ENCODE measurements at regions not wholly inside any gene's neighbourhood (a gene's known extent, or its start where the extent isn't known, plus 50 kb on each side); places are given as distances from the start of the nearest gene placed in this dataset.

- H3K4me2 ChIP-seq (ENCODE audit: low read depth, low read length) = no peak overlapping the region
- H3K23ac ChIP-seq (ENCODE audit: low read depth, low read length) = no peak overlapping the region
- CTCF ChIA-PET = no interaction called here
- H3K18ac ChIP-seq (ENCODE audit: low read depth, low read length) = no peak overlapping the region
- H3K9me3 ChIP-seq (ENCODE audit: control insufficient read depth, insufficient read depth, low read length) = no peaks in the 10 kb centered on the region
- H2BK120ac ChIP-seq (ENCODE audit: low read depth, low read length) = no peak overlapping the region
- H2AFZ ChIP-seq (replicated peaks; ENCODE audit: low read length, poor library complexity) = no peak overlapping the region
- H2BK20ac ChIP-seq (ENCODE audit: low read depth, low read length) = no peak overlapping the region
- H2AK9ac ChIP-seq (replicated peaks; ENCODE audit: low read depth, low read length, poor library complexity) = no peak overlapping the region
- no peak overlapping the region for H2BK5ac ChIP-seq (ENCODE audit: low read depth, low read length, poor library complexity, severe bottlenecking)
- TF ChIP-seq MAFK (IDR thresholded peaks at IDR 0.05; ENCODE audit: low read depth, low read length) (no peak), SMC3 (IDR thresholded peaks at IDR 0.05; ENCODE audit: low read depth, low read length) (no peak), NFE2L2 (IDR thresholded peaks at IDR 0.05; ENCODE audit: low read depth, low read length) (no peak), MXI1 (IDR thresholded peaks at IDR 0.05; ENCODE audit: borderline replicate concordance, low read depth, low read length) (no peak), CEBPB (IDR thresholded peaks at IDR 0.05; ENCODE audit: low read depth, low read length) (no peak), POLR2A (IDR thresholded peaks at IDR 0.05; ENCODE audit: low read depth, low read length) (no peak), RFX5 (IDR thresholded peaks at IDR 0.05; ENCODE audit: low read depth, low read length) (no peak), RCOR1 (IDR thresholded peaks at IDR 0.05; ENCODE audit: insufficient replicate concordance, low read length) (no peak), MAZ (IDR thresholded peaks at IDR 0.05; ENCODE audit: borderline replicate concordance, low read depth, low read length) (no peak), BHLHE40 (IDR thresholded peaks at IDR 0.05; ENCODE audit: low read depth, low read length) (no peak), ELK1 (IDR thresholded peaks at IDR 0.05; ENCODE audit: borderline replicate concordance, low read depth, low read length) (no peak), USF2 (IDR thresholded peaks at IDR 0.05; ENCODE audit: low read depth, low read length) (no peak), CTCF (conservative IDR thresholded peaks at IDR 0.05; ENCODE audit: low read depth, low read length) (no peak), RAD21 (IDR thresholded peaks at IDR 0.05; ENCODE audit: low read length) (no peak), FOS (IDR thresholded peaks at IDR 0.05; ENCODE audit: low read depth, low read length) (no peak)
- H4K8ac ChIP-seq (ENCODE audit: low read depth in 2 of 2, low read length in 2 of 2) = no peak overlapping the region
- no peak overlapping the region for H3K14ac ChIP-seq (replicated peaks; ENCODE audit: low read depth, low read length)
- no peak overlapping the region for H3K27ac ChIP-seq (ENCODE audit: insufficient read depth, low read length)
- no peak for ATAC-seq (ENCODE audit: low read depth)
- no TSS peak for BruUV-seq (replicated peaks)
- no peak overlapping the region for H4K5ac ChIP-seq (ENCODE audit: low read depth, low read length)
- dilution Hi-C loops (cut with HindIII; ENCODE audit: low sequenced_read_pairs, unreplicated experiment) (no loop called here), intact Hi-C loops (cut with micrococcal nuclease) (no loop called here), in situ Hi-C loops (cut with MboI; ENCODE audit: low sequenced_read_pairs) (no loop called here)
- no peak overlapping the region for H4K91ac ChIP-seq (ENCODE audit: insufficient read depth, low read depth, low read length)
- DNase-seq = peak; percentile 1
- WGBS, 2 experiments (ENCODE audit: extremely low coverage in 2 of 2, insufficient read length in 1 of 2) = 68% methylated on average over 2 of the region's 2 CpGs; no CpG with 5 or more reads in 1 of the 2 experiments
- no peaks in the 10 kb centered on the region for H3K27me3 ChIP-seq (ENCODE audit: control insufficient read depth, insufficient read depth, low read length)
- H3K56ac ChIP-seq (ENCODE audit: extremely low read depth, insufficient read depth, low read length) = no peak overlapping the region
- no peak overlapping the region for H3K9ac ChIP-seq (ENCODE audit: low read depth, low read length)
- H3K79me1 ChIP-seq (ENCODE audit: low read depth in 1 of 2, low read length in 2 of 2) = no peaks in the 10 kb centered on the region
- no peaks in the 10 kb centered on the region for H4K20me1 ChIP-seq (ENCODE audit: insufficient read depth, low read length)
- no peaks in the 10 kb centered on the region for H3K36me3 ChIP-seq (ENCODE audit: control insufficient read depth, insufficient read depth, low read length)
- H3K4me3 ChIP-seq (ENCODE audit: insufficient read depth, low read depth, low read length) = no peak overlapping the region
- no peaks in the 10 kb centered on the region for H3K4me1 ChIP-seq (ENCODE audit: control insufficient read depth, insufficient read depth, low read length)
- H2AK5ac ChIP-seq (ENCODE audit: low read depth, low read length) = no peak overlapping the region
- POLR2A ChIA-PET (ENCODE audit: unreplicated experiment) = no interaction called here
- no peak overlapping the region for H3K4ac ChIP-seq (ENCODE audit: low read depth, low read length)
- no peak overlapping the region for H2BK15ac ChIP-seq (ENCODE audit: low read depth, low read length)
- H3K9me1 ChIP-seq (ENCODE audit: insufficient read depth, low read length) = no peaks in the 10 kb centered on the region
Measured at GRCh38 chr13:104043184-104043583, 977.0 kb upstream of the SLC10A2 start.

All from IMR-90 (cell line).